ENCODE measurements at regions not wholly inside any gene's neighbourhood (a gene's known extent, or its start where the extent isn't known, plus 50 kb on each side); places are given as distances from the start of the nearest gene placed in this dataset.
A peak's percentile ranks its signal among the peaks of the same experiment; 100 is the strongest.
"Not testable (repeated sequence)": the region's sequence is repeated elsewhere in the genome, so short reads cannot be mapped to it uniquely, and the experiment has no call there.

DNA sequence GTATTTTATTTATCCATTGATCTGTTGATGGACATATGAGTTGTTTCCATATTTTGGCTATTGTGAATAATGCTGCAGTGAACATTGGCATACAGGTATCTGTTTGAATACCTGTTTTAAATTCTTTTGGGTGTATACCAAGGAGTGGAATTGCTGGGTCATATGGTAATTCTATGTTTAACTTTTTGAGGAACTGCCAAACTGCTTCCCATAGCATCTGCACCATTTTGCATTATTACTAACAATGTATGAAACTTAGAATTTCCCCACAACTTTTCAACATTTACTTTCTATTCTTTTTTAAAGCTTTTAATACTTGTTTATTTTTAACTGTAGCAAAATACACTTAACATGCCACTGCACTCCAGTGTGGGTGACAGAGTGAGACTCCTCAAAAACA is 57.0 kb upstream of the MSN start:
- FAIRE-seq: no peak
- no peak for DNase-seq (ENCODE audit: low spot score)

GRCh38 chrX:65610040-65610439 is 57.4 kb upstream of the MSN start:
- no peak for FAIRE-seq
- DNase-seq (ENCODE audit: low spot score): no peak

DNA sequence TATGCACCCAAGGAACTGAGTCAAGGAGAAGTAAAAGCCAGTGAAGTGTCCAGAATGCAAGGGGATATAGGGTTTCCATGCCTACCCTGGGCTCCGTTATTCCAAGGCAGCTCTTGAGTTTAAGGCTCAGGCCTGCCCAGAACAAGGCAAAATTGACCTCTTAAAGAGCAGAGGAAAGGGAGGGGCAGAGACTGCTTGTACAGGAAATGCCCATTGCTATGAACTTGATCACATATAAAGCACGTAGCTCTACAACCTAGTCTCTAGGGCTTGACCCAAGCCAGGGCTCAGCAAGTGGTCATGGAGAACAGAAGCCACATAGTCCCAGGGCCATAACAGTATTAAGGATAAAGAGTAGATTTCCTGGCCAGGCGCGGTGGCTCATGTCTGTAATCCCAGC is 58.2 kb upstream of the MSN start:
- DNase-seq (ENCODE audit: low spot score) (no peak), FAIRE-seq (no peak)

DNA sequence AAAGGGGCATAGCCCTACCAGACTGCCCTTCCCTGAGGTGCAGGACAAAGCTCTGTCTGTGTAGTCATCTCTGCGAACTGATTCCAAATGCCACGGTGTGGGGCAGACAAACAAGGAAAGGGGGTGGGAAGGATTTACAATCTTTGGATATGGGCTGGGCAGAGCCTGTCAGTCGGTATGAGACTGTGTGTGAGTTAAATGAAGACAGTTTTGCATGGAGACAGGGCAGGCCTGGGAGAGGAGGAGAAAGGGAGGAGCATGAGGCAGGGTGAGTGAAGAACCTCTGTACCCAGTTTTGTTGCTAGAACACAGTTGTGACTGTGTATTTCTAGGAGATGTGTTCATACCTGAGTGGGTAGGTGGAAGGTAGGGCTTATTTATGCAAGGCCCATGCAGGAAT is 59.4 kb upstream of the MSN start:
- FAIRE-seq (no peak), DNase-seq (ENCODE audit: low spot score) (no peak)

GRCh38 chrX:65607070-65607742 is 60.2 kb upstream of the MSN start:
- FAIRE-seq: no peak
- DNase-seq (ENCODE audit: low spot score): no peak

DNA sequence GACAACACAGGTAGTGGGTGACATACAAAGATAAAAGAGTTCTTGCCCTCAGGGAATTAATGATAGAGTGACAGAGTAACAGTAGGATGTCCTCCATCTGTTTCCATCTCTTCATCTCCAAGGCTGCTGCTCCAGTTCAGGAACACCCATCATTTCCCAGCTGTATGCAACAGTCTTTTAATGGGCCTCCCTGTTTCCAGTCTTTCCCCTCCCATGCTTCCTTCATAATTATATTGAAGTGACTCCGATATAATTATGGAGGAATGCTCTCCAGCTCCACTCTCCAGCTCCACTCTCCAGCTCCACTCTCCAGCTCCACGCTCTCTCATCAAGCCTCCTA is 65.3 kb upstream of the MSN start:
- FAIRE-seq (no peak), DNase-seq (ENCODE audit: low spot score) (no peak)

GRCh38 chrX:65601530-65602220 is 65.8 kb upstream of the MSN start:
- FAIRE-seq (no peak), DNase-seq (ENCODE audit: low spot score) (peak; percentile 18)

- no peak for DNase-seq (ENCODE audit: low spot score)
- FAIRE-seq: no peak
These were observed 66.3 kb upstream of the MSN start for GRCh38 chrX:65601126-65601525.

- no peak for FAIRE-seq
- no peak for DNase-seq (ENCODE audit: low spot score)
These were observed 65.5 kb upstream of the LAS1L start for GRCh38 chrX:65600106-65600505.

GRCh38 chrX:65598559-65599147 is 64.1 kb upstream of the LAS1L start:
- no peak for DNase-seq (ENCODE audit: low spot score)
- no peak for FAIRE-seq

GRCh38 chrX:65596270-65597034 is 61.9 kb upstream of the LAS1L start:
- DNase-seq (ENCODE audit: low spot score) (peak; percentile 51), FAIRE-seq (no peak)

DNA sequence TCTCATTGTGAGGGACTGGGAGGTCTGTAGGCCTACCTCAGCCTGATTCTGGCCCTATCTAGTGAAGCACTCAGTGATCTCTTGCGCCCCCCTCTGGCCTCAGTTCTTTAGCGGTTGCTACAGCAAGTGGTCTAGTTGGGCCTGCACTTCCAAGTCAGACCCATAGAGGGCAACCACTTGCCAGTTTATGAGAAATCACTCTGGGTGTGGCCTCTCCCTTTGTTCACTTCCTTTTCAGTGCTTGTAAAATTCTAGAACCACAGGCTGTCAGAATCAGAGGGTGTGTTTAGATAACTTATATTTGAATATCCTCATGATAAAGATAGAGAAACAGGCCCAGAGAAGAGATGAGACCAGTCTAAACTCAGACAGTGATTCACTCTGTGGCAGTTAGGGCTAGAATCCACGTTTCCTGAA is 60.9 kb upstream of the LAS1L start:
- FAIRE-seq (no peak), DNase-seq (ENCODE audit: low spot score) (peak; percentile 76)

- FAIRE-seq: no peak
- DNase-seq (ENCODE audit: low spot score): no peak
These were observed 56.6 kb upstream of the LAS1L start for GRCh38 chrX:65591206-65591605.

GRCh38 chrX:65589304-65589703 is 54.7 kb upstream of the LAS1L start:
- DNase-seq (ENCODE audit: low spot score): no peak
- no peak for FAIRE-seq

DNA sequence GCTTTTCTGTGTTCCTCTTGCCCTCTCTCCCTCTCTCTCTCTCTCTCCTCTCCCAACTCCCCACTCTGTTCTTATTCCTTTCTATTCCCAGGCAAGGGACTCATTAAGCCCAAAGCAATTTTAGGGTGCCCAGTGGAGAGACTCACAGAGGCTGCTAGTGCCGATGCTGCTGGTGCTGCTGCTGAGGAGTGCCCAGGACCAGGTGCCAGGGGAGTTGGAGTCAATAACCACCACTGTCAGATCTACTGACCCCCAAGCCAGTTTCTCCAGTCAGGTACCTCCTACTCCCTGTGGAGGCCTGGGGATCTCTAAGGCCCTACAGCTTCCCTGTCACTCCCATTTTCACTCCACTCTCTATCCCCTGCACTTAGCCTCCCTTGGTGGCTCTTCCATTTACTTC is 54.2 kb upstream of the LAS1L start:
- no peak for FAIRE-seq

DNA sequence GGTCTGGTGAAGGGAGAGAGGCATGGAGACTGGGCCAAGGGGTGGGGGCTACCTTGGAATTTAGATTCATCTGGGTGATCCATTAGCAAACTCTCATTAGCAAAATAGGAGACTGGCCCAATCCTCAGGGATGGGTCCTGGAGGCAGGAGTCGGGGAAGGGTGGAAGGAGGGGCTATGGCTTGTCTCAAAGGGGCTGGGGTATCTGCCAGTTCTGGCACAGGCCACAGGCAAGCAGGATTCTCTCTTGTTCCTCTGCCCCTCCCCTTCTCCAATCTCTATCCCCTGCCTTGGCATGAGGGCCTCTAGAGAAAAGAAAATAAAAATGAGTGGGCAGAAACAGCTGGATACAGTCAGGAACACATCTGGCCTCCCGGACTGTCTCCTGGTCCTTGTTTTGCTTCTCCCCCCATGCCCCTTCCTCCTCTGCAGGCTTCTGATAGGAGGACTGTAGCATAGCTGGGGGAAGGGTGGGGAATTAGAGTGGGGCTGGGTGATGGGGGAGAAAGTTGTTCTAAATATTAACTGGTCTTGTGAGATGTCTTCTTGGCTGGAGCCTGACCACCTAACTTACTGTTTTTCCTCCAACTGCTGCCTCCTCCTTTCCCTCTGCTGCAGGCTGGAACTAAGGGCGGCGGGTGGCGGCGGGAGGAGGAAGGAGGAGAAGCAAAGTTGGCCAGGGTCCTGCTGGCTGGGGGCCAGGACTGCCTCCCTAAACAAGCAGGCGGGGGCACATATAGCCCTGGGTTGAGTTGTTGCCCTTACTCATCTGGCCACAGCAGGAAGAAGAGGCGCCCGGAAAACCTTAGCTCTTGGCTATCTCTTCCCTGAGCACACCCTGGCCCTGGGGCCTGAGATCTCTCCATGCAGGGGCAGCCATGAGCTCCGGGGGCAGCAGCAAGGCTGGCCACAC is 53.3 kb upstream of the LAS1L start:
- FAIRE-seq: no peak
- DNase-seq (ENCODE audit: low spot score): peak; percentile 75

More for the DNA sequence above, 54.2 kb upstream of the LAS1L start:
- DNase-seq (ENCODE audit: low spot score): no peak

DNA sequence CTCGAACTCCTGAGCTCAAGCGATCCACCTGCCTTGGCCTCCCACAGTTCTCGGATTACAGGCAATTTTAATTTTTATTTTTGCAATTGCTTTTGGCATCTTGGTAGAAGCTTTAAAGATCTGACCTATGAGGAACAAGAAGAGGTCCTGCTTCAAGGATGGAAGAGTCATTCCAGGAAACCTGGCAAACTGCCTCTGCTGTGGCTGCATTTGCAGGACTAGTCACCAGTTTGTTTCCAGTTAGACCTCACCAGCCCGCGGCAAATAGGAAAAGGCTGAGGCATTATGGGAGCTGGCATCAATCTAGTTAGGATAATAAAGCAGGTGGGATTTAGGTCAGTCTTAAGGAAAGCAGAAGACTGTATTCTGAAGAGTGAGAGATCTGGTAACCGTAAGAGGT is 51.9 kb upstream of the LAS1L start:
- no peak for FAIRE-seq
- DNase-seq (ENCODE audit: low spot score): no peak

DNA sequence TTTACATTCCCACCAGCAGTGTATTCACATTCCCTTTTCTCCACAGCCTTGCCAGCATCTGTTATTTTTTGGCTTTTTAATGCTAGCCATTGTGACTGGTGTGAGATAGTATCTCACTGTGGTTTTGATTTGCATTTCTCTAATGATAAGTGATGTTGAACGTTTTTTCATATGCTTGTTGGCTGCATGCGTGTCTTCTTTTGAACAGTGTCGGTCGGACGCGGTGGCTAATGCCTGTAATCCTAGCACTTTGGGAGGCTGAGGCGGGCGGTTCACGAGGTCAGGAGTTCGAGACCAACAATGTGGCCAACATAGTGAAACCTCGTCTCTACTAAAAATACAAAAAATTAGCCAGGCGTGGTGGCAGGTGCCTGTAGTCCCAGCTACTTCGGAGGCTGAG is 50.6 kb upstream of the LAS1L start:
- FAIRE-seq; DNase-seq (ENCODE audit: low spot score): not testable (repeated sequence)

Measured in urothelium cell line (cell line).